SK-N-SH (cell line): ENCODE measurements at regions not wholly inside any gene's neighbourhood (a gene's known extent, or its start where the extent isn't known, plus 50 kb on each side); places are given as distances from the start of the nearest gene placed in this dataset.

Source experiments
- CHD2 ChIP-seq: fragments of 150-350 bp; IDR thresholded peaks from 2 replicates; pipeline ENCODE4 v1.6.1; 2018; ENCODE audit warnings: low read length; ENCODE audit not compliant: partially characterized antibody
- EP300 ChIP-seq, 2 experiments: IDR thresholded peaks; 2 replicates each; pipeline versions ENCODE4 v1.4.0 to v1.6.1; 2012; ENCODE audit warnings: borderline replicate concordance in 1 of 2, low read depth in 1 of 2, low read length in 1 of 2
- POLR2AphosphoS5 ChIP-seq: IDR thresholded peaks from 2 replicates; pipeline ENCODE4 v1.6.1; 2012; ENCODE audit warnings: low read depth, low read length
- YY1 ChIP-seq: IDR thresholded peaks from 2 replicates; pipeline ENCODE4 v1.4.0; 2012; ENCODE audit warnings: low read depth, mild to moderate bottlenecking
- TF ChIP-seq, protein P1 (sequence below): fragments of 200-600 bp; sonication (generic); IDR thresholded peaks from 2 replicates; pipeline ENCODE4 v1.6.1; 2017; ENCODE audit warnings: antibody characterized with exemption, mild to moderate bottlenecking, moderate library complexity
- TF ChIP-seq, protein P2 (sequence below): IDR thresholded peaks from 2 replicates; pipeline ENCODE4 v1.6.1; 2012; ENCODE audit warnings: mild to moderate bottlenecking, low read depth, low read length, moderate library complexity

DNA sequence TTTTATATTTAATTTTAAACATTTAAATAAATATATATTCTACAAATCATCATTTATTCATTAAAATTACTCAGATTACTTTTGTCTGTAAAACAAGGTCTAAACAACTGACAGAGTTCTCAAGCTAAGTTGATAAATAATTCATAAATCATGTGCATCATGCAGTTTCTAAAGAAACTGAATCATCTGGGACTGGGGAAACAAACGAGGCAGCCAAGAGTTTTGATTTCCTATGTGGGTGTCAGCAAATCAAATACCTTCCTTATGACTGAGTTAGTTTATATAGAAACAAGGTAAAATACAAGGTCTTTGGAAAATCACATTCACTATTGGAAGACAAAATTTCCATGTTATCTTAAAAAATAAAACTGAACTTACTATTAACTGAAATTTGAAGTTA, 149.9 kb upstream of the BEND6 start:
- TF ChIP-seq, protein P1, sequence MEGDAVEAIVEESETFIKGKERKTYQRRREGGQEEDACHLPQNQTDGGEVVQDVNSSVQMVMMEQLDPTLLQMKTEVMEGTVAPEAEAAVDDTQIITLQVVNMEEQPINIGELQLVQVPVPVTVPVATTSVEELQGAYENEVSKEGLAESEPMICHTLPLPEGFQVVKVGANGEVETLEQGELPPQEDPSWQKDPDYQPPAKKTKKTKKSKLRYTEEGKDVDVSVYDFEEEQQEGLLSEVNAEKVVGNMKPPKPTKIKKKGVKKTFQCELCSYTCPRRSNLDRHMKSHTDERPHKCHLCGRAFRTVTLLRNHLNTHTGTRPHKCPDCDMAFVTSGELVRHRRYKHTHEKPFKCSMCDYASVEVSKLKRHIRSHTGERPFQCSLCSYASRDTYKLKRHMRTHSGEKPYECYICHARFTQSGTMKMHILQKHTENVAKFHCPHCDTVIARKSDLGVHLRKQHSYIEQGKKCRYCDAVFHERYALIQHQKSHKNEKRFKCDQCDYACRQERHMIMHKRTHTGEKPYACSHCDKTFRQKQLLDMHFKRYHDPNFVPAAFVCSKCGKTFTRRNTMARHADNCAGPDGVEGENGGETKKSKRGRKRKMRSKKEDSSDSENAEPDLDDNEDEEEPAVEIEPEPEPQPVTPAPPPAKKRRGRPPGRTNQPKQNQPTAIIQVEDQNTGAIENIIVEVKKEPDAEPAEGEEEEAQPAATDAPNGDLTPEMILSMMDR: no peak
- TF ChIP-seq POLR2AphosphoS5 (no peak), CHD2 (no peak), EP300 (IDR thresholded peaks at IDR 0.05; ENCODE audit: borderline replicate concordance in 1 of 2, low read depth in 1 of 2, low read length in 1 of 2) (no peak), YY1 (no peak)
- TF ChIP-seq, protein P2, sequence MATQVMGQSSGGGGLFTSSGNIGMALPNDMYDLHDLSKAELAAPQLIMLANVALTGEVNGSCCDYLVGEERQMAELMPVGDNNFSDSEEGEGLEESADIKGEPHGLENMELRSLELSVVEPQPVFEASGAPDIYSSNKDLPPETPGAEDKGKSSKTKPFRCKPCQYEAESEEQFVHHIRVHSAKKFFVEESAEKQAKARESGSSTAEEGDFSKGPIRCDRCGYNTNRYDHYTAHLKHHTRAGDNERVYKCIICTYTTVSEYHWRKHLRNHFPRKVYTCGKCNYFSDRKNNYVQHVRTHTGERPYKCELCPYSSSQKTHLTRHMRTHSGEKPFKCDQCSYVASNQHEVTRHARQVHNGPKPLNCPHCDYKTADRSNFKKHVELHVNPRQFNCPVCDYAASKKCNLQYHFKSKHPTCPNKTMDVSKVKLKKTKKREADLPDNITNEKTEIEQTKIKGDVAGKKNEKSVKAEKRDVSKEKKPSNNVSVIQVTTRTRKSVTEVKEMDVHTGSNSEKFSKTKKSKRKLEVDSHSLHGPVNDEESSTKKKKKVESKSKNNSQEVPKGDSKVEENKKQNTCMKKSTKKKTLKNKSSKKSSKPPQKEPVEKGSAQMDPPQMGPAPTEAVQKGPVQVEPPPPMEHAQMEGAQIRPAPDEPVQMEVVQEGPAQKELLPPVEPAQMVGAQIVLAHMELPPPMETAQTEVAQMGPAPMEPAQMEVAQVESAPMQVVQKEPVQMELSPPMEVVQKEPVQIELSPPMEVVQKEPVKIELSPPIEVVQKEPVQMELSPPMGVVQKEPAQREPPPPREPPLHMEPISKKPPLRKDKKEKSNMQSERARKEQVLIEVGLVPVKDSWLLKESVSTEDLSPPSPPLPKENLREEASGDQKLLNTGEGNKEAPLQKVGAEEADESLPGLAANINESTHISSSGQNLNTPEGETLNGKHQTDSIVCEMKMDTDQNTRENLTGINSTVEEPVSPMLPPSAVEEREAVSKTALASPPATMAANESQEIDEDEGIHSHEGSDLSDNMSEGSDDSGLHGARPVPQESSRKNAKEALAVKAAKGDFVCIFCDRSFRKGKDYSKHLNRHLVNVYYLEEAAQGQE: no peak
